SU-DHL-6 (cell line): ENCODE measurements at regions not wholly inside any gene's neighbourhood (a gene's known extent, or its start where the extent isn't known, plus 50 kb on each side); places are given as distances from the start of the nearest gene placed in this dataset.
A peak's percentile ranks its signal among the peaks of the same experiment; 100 is the strongest.

Experiments
- H2AFZ ChIP-seq: fragments of 200-600 bp; sonication (generic); 2 replicates; pipeline ENCODE4 v1.6.1; 2014; ENCODE audit warnings: low read depth, mild to moderate bottlenecking, moderate library complexity, mixed read lengths, antibody characterized with exemption, low read length; ENCODE audit not compliant: severe bottlenecking
- H3F3A ChIP-seq: fragments of 200-600 bp; shearing (Covaris generic); 2 replicates; pipeline ENCODE4 v1.6.0; 2016; ENCODE audit warnings: antibody characterized with exemption, mild to moderate bottlenecking; ENCODE audit not compliant: insufficient read depth
- H3K27ac ChIP-seq: fragments of 200-600 bp; sonication (generic); 2 replicates; pipeline ENCODE4 v1.5.1; 2016; ENCODE audit warnings: low read depth, mild to moderate bottlenecking, low read length, moderate library complexity, mixed read lengths
- H3K27me3 ChIP-seq: fragments of 200-600 bp; sonication (generic), shearing (Covaris generic); 2 replicates; pipeline ENCODE4 v1.6.0; 2014; ENCODE audit warnings: mild to moderate bottlenecking, low read length
- H3K36me3 ChIP-seq: fragments of 200-600 bp; sonication (generic); 2 replicates; pipeline ENCODE4 v1.6.1; 2014; ENCODE audit warnings: mild to moderate bottlenecking, low read length, mixed read lengths
- H3K4me2 ChIP-seq: fragments of 300-600, 200-600 bp; shearing (Covaris generic), sonication (generic); 2 replicates; pipeline ENCODE4 v1.6.0; 2014; ENCODE audit warnings: low read length, low read depth, mild to moderate bottlenecking; ENCODE audit not compliant: poor library complexity, severe bottlenecking
- H3K4me3 ChIP-seq: fragments of 200-600 bp; sonication (generic); 2 replicates; pipeline ENCODE4 v1.5.1; 2014; ENCODE audit warnings: antibody characterized with exemption, low read length, mild to moderate bottlenecking, mixed read lengths; ENCODE audit not compliant: insufficient read depth, poor library complexity, severe bottlenecking
- H3K79me2 ChIP-seq: fragments of 200-600 bp; sonication (generic); 2 replicates; pipeline ENCODE4 v1.6.1; 2014; ENCODE audit warnings: mild to moderate bottlenecking, low read length, moderate library complexity; ENCODE audit not compliant: insufficient read depth
- H3K9ac ChIP-seq: fragments of 200-600 bp; sonication (generic); 2 replicates; pipeline ENCODE4 v1.7.0; 2014; ENCODE audit warnings: mild to moderate bottlenecking, low read length
- H3K9me2 ChIP-seq: fragments of 200-600 bp; sonication (generic); replicated peaks from 2 replicates; pipeline ENCODE4 v1.6.1; 2014; ENCODE audit warnings: low read length; ENCODE audit not compliant: insufficient read depth
- H3K9me3 ChIP-seq: fragments of 200-600 bp; sonication (generic); 2 replicates; pipeline ENCODE4 v1.6.1; 2014; ENCODE audit warnings: low read length, mixed read lengths; ENCODE audit not compliant: insufficient read depth
- H4K20me1 ChIP-seq: fragments of 200-600 bp; sonication (generic); 2 replicates; pipeline ENCODE4 v1.6.1; 2014; ENCODE audit warnings: low read depth, mild to moderate bottlenecking, antibody characterized with exemption, low read length, moderate library complexity, mixed read lengths
- CTCF ChIP-seq: fragments of 200-600 bp; sonication (generic); IDR thresholded peaks from one replicate; pipeline ENCODE4 v1.5.1; 2017; ENCODE audit warnings: antibody characterized with exemption, mild to moderate bottlenecking, low read length, moderate library complexity; ENCODE audit not compliant: insufficient read depth, poor library complexity, severe bottlenecking
- EZH2phosphoT487 ChIP-seq: fragments of 200-600 bp; sonication (generic), shearing (Covaris generic); conservative IDR thresholded peaks from 2 replicates; pipeline ENCODE4 v1.6.1; 2018; ENCODE audit warnings: mild to moderate bottlenecking, antibody characterized with exemption, low read length, moderate library complexity, mixed read lengths

- 0 out of 2 replicates have a peak, but pooled peaks cover 11% of the 10 kb centered on the region for H3F3A ChIP-seq
- H3K36me3 ChIP-seq, result no peaks in the 10 kb centered on the region
- no peak overlapping the region for H3K4me3 ChIP-seq
- no peaks in the 10 kb centered on the region for H3K9me2 ChIP-seq
- H2AFZ ChIP-seq, result no peak overlapping the region
- peaks cover 29% of the 10 kb centered on the region for H3K79me2 ChIP-seq
- H3K9me3 ChIP-seq, result no peaks in the 10 kb centered on the region
- peak overlapping the region; percentile 85 for H3K9ac ChIP-seq
- H3K27me3 ChIP-seq, result no peaks in the 10 kb centered on the region
- H4K20me1 ChIP-seq, result no peaks in the 10 kb centered on the region
- H3K4me2 ChIP-seq, result peak overlapping the region; percentile 73
- TF ChIP-seq CTCF (no peak), EZH2phosphoT487 (no peak)
- no peak overlapping the region for H3K27ac ChIP-seq
Measured at GRCh38 chr1:21347072-21347581, 56.9 kb upstream of the ECE1 start.

GRCh38 chr1:21346365-21347071 lies 56.3 kb upstream of the ECE1 start:
- Histone ChIP-seq H3K9ac (peak overlapping the region; percentile 85), H2AFZ (peak overlapping the region; percentile 75)
- TF ChIP-seq CTCF (no peak), EZH2phosphoT487 (no peak)

GRCh38 chr1:21344750-21345443 lies 54.6 kb upstream of the ECE1 start:
- TF ChIP-seq CTCF, result no peak
- no peak for TF ChIP-seq EZH2phosphoT487
- H4K20me1 ChIP-seq, result no peaks in the 10 kb centered on the region
- peak overlapping the region; percentile 80 for H3K4me3 ChIP-seq
- H3F3A ChIP-seq, result 0 out of 2 replicates have a peak, but pooled peaks cover 11% of the 10 kb centered on the region
- no peaks in the 10 kb centered on the region for H3K36me3 ChIP-seq
- no peak overlapping the region for H2AFZ ChIP-seq
- H3K9ac ChIP-seq, result peak overlapping the region; percentile 85
- peaks cover 51% of the 10 kb centered on the region for H3K79me2 ChIP-seq
- peak overlapping the region; percentile 81 for H3K4me2 ChIP-seq
- peak overlapping the region; percentile 52; the same call in 1 of the 2 replicates for H3K27ac ChIP-seq
- H3K9me3 ChIP-seq, result no peaks in the 10 kb centered on the region
- H3K9me2 ChIP-seq, result no peaks in the 10 kb centered on the region
- H3K27me3 ChIP-seq, result no peaks in the 10 kb centered on the region

More at GRCh38 chr1:21346365-21347071, 56.3 kb upstream of the ECE1 start:
- Histone ChIP-seq H3K9me2 (no peaks in the 10 kb centered on the region), H3K27ac (no peak overlapping the region), H3K36me3 (no peaks in the 10 kb centered on the region), H3F3A (0 out of 2 replicates have a peak, but pooled peaks cover 11% of the 10 kb centered on the region), H3K27me3 (no peaks in the 10 kb centered on the region), H3K4me3 (peak overlapping the region; percentile 80), H3K4me2 (peak overlapping the region; percentile 73), H3K79me2 (peaks cover 35% of the 10 kb centered on the region), H4K20me1 (no peaks in the 10 kb centered on the region), H3K9me3 (no peaks in the 10 kb centered on the region)
